ENCODE measurements at regions not wholly inside any gene's neighbourhood (a gene's known extent, or its start where the extent isn't known, plus 50 kb on each side); places are given as distances from the start of the nearest gene placed in this dataset.

- WGBS (ENCODE audit: low lambda C conversion rate): 52% methylated on average over 1 of the region's 1 CpG
- TF ChIP-seq SIN3A (IDR thresholded peaks at IDR 0.05; ENCODE audit: borderline replicate concordance, low read depth, low read length): no peak
- TF ChIP-seq TAF1 (IDR thresholded peaks at IDR 0.05; ENCODE audit: borderline replicate concordance, low read depth, low read length): no peak
- TF ChIP-seq EP300 (IDR thresholded peaks at IDR 0.05; ENCODE audit: borderline replicate concordance in 1 of 2, low read depth in 1 of 2, low read length in 1 of 2): no peak
- TF ChIP-seq TCF12 (IDR thresholded peaks at IDR 0.05): no peak
- TF ChIP-seq YY1 (IDR thresholded peaks at IDR 0.05; ENCODE audit: low read depth): no peak
- TF ChIP-seq NFIC (IDR thresholded peaks at IDR 0.05; ENCODE audit: borderline replicate concordance): no peak
- TF ChIP-seq FOXM1 (IDR thresholded peaks at IDR 0.05; ENCODE audit: low read depth): no peak
- no peak for TF ChIP-seq REST (IDR thresholded peaks at IDR 0.05; ENCODE audit: low read depth, low read length)
- TF ChIP-seq USF2 (IDR thresholded peaks at IDR 0.05; ENCODE audit: borderline replicate concordance, low read depth, low read length): no peak
- no peak for DNase-seq
- H3F3A ChIP-seq (replicated peaks; ENCODE audit: insufficient read depth): no peaks in the 10 kb centered on the region
- H3K27ac ChIP-seq (ENCODE audit: low read depth in 2 of 2, low read length in 1 of 2): no peak overlapping the region
- no peaks in the 10 kb centered on the region; the same call in 1 of the 2 replicates for H3K79me2 ChIP-seq (ENCODE audit: insufficient read depth)
- no peaks in the 10 kb centered on the region for H3K4me1 ChIP-seq (ENCODE audit: control insufficient read depth in 1 of 2, insufficient read depth in 2 of 2, low read depth in 1 of 2, low read length in 1 of 2)
- ChIA-PET POLR2A (no interaction called here), CTCF (interaction anchor here (1.1 kb wide), 1 partner anchor 21 kb away, joined by 3 read pairs; no protein-coding TSS in a partner anchor)
- H3K27me3 ChIP-seq (ENCODE audit: insufficient read depth): no peaks in the 10 kb centered on the region
- no peaks in the 10 kb centered on the region for H3K9me2 ChIP-seq
- H3K4me3 ChIP-seq (ENCODE audit: low read depth in 2 of 2, low read length in 1 of 2): no peak overlapping the region
- H3K9me3 ChIP-seq: no peaks in the 10 kb centered on the region
- H3K36me3 ChIP-seq (replicated peaks in 1 of 2; ENCODE audit: control insufficient read depth in 1 of 2, insufficient read depth in 2 of 2, low read length in 1 of 2): peaks cover 0 to 4% of the 10 kb centered on the region in 2 experiments
- H3K4me2 ChIP-seq: no peak overlapping the region
- H4K20me1 ChIP-seq (ENCODE audit: insufficient read depth): no peaks in the 10 kb centered on the region
- no peak overlapping the region for H3K9ac ChIP-seq
- H2AFZ ChIP-seq (ENCODE audit: low read depth): no peak overlapping the region
Observed at GRCh38 chr6:81511423-81511822, 241.1 kb downstream of the TENT5A start.

- WGBS (ENCODE audit: low lambda C conversion rate): 63% methylated on average over 1 of the region's 1 CpG
- H3K4me1 ChIP-seq (ENCODE audit: control insufficient read depth in 1 of 2, insufficient read depth in 2 of 2, low read depth in 1 of 2, low read length in 1 of 2): no peaks in the 10 kb centered on the region
- H3F3A ChIP-seq (replicated peaks; ENCODE audit: insufficient read depth): no peaks in the 10 kb centered on the region
- H3K27ac ChIP-seq (ENCODE audit: low read depth in 2 of 2, low read length in 1 of 2): no peak overlapping the region
- no peak overlapping the region for H3K4me2 ChIP-seq
- no peaks in the 10 kb centered on the region for H3K9me3 ChIP-seq
- no peaks in the 10 kb centered on the region for H3K36me3 ChIP-seq (replicated peaks in 1 of 2; ENCODE audit: control insufficient read depth in 1 of 2, insufficient read depth in 2 of 2, low read length in 1 of 2)
- no peak for DNase-seq
- H3K4me3 ChIP-seq (ENCODE audit: low read depth in 2 of 2, low read length in 1 of 2): no peak overlapping the region
- no peak overlapping the region for H2AFZ ChIP-seq (ENCODE audit: low read depth)
- no peaks in the 10 kb centered on the region for H3K79me2 ChIP-seq (ENCODE audit: insufficient read depth)
- ChIA-PET POLR2A (no interaction called here), CTCF (no interaction called here)
- no peaks in the 10 kb centered on the region for H3K9me2 ChIP-seq
- H3K27me3 ChIP-seq (ENCODE audit: insufficient read depth): no peaks in the 10 kb centered on the region
- H4K20me1 ChIP-seq (ENCODE audit: insufficient read depth): no peaks in the 10 kb centered on the region
- no peak overlapping the region for H3K9ac ChIP-seq
- TF ChIP-seq RAD21 (IDR thresholded peaks at IDR 0.05; ENCODE audit: low read length) (no peak), PBX3 (IDR thresholded peaks at IDR 0.05) (no peak), IRF3 (IDR thresholded peaks at IDR 0.05; ENCODE audit: low read depth, low read length) (no peak), TCF12 (IDR thresholded peaks at IDR 0.05) (no peak), RFX5 (IDR thresholded peaks at IDR 0.05; ENCODE audit: low read length) (no peak), JUND (IDR thresholded peaks at IDR 0.05) (no peak), GATA2 (CRISPR knock-in tag; IDR thresholded peaks at IDR 0.05) (no peak), CTCF (IDR thresholded peaks at IDR 0.05) (no peak), FOXM1 (IDR thresholded peaks at IDR 0.05; ENCODE audit: low read depth) (no peak), EP300 (IDR thresholded peaks at IDR 0.05; ENCODE audit: borderline replicate concordance in 1 of 2, low read depth in 1 of 2, low read length in 1 of 2) (no peak), FOXJ3 (CRISPR knock-in tag; IDR thresholded peaks at IDR 0.05) (no peak)
Observed at GRCh38 chr6:81495999-81496398, 256.5 kb downstream of the TENT5A start.
